ENCODE measurements at regions not wholly inside any gene's neighbourhood (a gene's known extent, or its start where the extent isn't known, plus 50 kb on each side); places are given as distances from the start of the nearest gene placed in this dataset.
A peak's percentile ranks its signal among the peaks of the same experiment; 100 is the strongest.

GRCh38 chr9:107213080-107213479 lies 70.0 kb upstream of the RAD23B start:
- DNase-seq, result no peak

GRCh38 chr9:107213561-107214028 lies 69.5 kb upstream of the RAD23B start:
- peak; percentile 74 to 82 for DNase-seq

DNA sequence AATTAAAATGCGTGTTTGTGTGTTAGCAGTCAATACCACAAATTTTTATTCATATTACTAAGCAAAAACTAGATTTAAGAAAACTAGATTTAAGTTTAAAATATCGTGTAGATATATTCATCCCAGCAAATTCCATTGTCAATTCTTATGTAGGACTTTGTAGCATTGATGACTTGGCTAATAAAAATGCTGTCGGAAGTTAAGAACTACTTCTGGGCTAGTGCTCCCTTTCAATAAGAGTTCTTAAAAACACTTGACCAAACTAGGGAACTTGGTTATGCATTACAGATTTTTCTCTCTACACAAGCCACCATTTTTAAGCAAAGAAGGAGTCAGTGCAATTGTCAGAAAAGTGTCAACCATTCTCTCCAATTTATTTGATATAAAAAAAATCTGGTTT lies 68.7 kb upstream of the RAD23B start:
- no peak for DNase-seq

- DNase-seq, result no peak
Observed at GRCh38 chr9:107214915-107215314, 68.2 kb upstream of the RAD23B start.

DNA sequence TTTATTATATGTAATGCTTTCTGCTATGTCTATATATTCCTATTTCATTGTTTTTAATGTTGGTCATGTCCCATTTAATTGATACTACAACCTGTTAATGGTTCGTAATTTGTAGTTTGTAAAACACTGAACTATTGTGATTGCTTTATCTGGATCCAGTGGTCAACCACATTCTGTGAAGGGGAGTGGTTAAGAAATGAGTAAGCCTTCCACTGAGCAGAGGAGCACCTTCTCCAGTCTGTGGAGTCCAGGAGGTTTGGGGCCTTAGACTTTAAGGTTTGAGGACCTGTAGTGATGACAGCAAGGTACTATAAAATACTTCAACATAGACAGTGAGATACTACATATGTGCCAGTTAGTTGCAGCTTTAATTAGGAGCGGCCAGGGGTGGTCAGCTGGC lies 67.7 kb upstream of the RAD23B start:
- no peak for DNase-seq

DNA sequence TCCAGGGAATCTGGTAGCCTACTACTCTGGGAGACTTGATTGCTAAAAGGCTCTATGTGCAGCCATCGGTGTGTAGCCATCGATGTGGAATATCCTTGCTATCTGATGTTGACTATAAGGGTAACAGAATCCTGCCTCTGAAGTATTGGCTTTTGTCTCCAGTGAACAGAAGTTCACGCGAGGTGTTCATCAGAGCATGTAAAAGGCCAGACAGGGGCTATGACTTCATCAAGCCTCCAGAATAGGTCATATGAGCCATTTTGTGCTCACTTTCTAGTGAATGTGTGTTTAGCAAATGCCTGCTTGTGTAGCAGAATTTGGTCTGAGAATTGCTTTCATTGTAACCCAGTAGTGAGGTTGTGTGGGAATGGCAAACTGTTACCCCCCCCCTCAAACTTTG lies 66.8 kb upstream of the RAD23B start:
- no peak for DNase-seq

- DNase-seq, result peak in 1 of 2 experiments; percentile 15
Observed at GRCh38 chr9:107218829-107219485, 64.1 kb upstream of the RAD23B start.

- no peak for DNase-seq
Observed at GRCh38 chr9:107219486-107220077, 63.5 kb upstream of the RAD23B start.

DNA sequence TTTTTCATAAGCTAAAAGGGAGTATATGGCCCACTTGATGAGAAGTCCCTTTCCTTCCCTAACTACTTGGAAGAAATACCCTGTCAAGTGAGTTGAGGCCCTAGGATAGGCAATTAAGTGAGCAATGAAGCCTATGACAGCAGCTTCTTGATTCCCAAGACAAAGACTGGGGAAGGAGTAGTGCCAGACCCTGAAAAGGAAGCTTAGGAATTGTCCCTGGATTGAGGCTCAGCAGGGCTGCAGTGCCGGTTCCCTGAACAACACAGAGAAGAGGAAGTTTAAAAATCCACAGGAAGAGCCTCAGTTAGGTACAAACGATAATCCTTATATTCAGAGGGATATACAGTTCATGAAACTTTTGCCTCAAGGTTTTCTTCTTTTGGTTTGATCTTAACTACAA lies 61.8 kb upstream of the RAD23B start:
- DNase-seq, result no peak

GRCh38 chr9:107222020-107222522 lies 61.0 kb upstream of the RAD23B start:
- DNase-seq, result no peak

- no peak for DNase-seq
Observed at GRCh38 chr9:107223381-107223780, 59.7 kb upstream of the RAD23B start.

DNA sequence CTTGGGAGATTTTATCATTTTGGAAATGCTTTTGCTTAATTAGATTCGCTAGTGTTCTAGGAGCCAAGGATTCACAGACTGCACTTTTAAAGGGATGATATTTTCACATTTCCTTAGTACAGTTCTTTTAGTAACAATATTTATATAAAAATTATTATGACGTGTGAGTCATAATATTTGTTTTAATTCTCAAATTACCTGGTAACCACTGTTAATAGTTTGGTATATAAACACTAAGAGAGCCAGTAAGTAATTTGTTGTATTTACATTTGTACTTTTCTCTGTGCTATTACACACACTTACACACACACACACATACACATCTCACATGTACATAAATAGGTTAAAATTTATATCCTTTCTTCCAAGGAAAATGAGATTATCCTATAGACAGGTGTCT lies 58.8 kb upstream of the RAD23B start:
- DNase-seq, result no peak

GRCh38 chr9:107226421-107226820 lies 56.7 kb upstream of the RAD23B start:
- DNase-seq, result no peak

DNA sequence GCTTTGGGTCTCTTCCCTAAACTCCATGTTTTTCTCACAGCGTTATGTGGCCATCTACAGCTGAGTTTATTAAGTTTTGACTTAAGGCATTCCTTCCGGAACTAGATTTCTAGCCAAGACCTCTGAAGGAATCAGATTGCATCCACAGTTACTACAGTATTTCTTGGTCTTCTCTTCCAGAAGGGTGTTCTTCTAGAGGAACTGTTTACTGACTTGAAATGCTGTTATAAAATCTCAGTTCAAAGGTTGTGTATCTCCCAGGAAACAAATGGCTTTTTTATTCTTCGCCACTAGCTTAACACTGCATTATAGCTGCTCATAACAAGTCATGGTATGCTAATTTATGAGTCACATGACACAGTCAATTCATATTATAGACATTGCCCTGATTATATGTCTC lies 55.3 kb upstream of the RAD23B start:
- no peak for DNase-seq

GRCh38 chr9:107228496-107229039 lies 54.5 kb upstream of the RAD23B start:
- DNase-seq, result no peak

- DNase-seq, result no peak
Observed at GRCh38 chr9:107229241-107229741, 53.8 kb upstream of the RAD23B start.

All from Kasumi-1 (cell line).